Type B pancreatic cell (in vitro differentiated cells): ENCODE measurements at regions not wholly inside any gene's neighbourhood (a gene's known extent, or its start where the extent isn't known, plus 50 kb on each side); places are given as distances from the start of the nearest gene placed in this dataset.

Source experiments
- DNase-seq: peaks from one replicate; pipeline ENCODE4 v3.0.0; 2021; ENCODE audit warnings: mixed read lengths; ENCODE audit not compliant: unreplicated experiment; ENCODE audit errors: extremely low spot score
- H3K27ac Mint-ChIP-seq: 2 replicates; pipeline ENCODE4 v1.8.0; 2021; ENCODE audit warnings: mild to moderate bottlenecking, mixed read lengths
- H3K27me3 Mint-ChIP-seq: 2 replicates; pipeline ENCODE4 v1.8.0; 2021; ENCODE audit warnings: mixed read lengths
- H3K36me3 Mint-ChIP-seq: 2 replicates; pipeline ENCODE4 v1.8.0; 2021; ENCODE audit warnings: mixed read lengths
- H3K4me1 Mint-ChIP-seq: one replicate; pipeline ENCODE4 v1.8.0; 2021; ENCODE audit warnings: mixed read lengths; ENCODE audit not compliant: unreplicated experiment
- H3K4me3 Mint-ChIP-seq: 2 replicates; pipeline ENCODE4 v1.8.0; 2021; ENCODE audit warnings: mild to moderate bottlenecking, mixed read lengths
- H3K9me3 Mint-ChIP-seq: 2 replicates; pipeline ENCODE4 v1.8.0; 2021; ENCODE audit warnings: mixed read lengths
- TF ChIP-seq, protein P1 (sequence below): fragments of 200-600 bp; sonication (generic); conservative IDR thresholded peaks from 2 replicates; pipeline ENCODE4 v1.5.0; 2021; ENCODE audit warnings: antibody characterized with exemption, mild to moderate bottlenecking

DNA sequence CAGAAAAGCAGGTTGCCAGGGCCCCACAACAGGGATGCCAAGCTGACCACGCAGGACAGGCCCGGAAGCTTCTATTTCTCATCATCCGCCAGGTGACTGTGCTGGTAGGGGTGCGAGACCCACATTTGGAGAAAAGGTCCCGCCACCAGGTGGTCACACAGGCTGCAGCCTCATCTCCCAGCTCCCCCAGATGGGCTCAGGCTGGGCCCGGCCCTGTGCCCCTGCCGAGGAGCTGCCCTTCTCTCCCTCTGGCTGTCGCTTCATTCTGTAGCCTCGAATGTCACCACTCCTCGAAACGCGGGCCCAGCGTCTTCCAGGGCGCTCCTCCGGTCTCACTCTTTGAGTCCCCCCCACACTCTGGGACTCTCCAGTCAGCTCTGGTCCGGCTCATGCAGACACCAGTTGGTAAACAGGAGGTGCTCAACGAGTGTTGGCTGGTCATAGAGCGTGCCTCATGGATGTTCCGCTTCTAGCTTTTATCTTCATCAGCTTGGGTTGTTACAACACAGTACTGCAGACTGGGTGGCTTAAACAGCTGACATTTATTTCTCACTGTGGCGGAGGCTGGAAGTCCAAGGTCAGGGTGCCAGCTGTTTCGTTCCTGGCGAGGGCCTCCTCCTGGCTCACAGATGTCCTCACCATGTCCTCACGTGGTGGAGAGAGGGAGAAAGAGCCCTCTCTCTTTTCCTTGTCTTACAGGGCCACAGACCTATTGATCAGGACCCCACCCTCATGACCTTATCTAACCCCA is 87.1 kb downstream of the TEX29 start:
- Mint-ChIP-seq H3K4me3 (no peak overlapping the region), H3K27me3 (peaks cover 30% of the 10 kb centered on the region), H3K9me3 (no peaks in the 10 kb centered on the region), H3K36me3 (no peaks in the 10 kb centered on the region), H3K27ac (no peak overlapping the region), H3K4me1 (peaks cover 9% of the 10 kb centered on the region)
- TF ChIP-seq, protein P1, sequence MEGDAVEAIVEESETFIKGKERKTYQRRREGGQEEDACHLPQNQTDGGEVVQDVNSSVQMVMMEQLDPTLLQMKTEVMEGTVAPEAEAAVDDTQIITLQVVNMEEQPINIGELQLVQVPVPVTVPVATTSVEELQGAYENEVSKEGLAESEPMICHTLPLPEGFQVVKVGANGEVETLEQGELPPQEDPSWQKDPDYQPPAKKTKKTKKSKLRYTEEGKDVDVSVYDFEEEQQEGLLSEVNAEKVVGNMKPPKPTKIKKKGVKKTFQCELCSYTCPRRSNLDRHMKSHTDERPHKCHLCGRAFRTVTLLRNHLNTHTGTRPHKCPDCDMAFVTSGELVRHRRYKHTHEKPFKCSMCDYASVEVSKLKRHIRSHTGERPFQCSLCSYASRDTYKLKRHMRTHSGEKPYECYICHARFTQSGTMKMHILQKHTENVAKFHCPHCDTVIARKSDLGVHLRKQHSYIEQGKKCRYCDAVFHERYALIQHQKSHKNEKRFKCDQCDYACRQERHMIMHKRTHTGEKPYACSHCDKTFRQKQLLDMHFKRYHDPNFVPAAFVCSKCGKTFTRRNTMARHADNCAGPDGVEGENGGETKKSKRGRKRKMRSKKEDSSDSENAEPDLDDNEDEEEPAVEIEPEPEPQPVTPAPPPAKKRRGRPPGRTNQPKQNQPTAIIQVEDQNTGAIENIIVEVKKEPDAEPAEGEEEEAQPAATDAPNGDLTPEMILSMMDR = no peak
- DNase-seq = no peak

DNA sequence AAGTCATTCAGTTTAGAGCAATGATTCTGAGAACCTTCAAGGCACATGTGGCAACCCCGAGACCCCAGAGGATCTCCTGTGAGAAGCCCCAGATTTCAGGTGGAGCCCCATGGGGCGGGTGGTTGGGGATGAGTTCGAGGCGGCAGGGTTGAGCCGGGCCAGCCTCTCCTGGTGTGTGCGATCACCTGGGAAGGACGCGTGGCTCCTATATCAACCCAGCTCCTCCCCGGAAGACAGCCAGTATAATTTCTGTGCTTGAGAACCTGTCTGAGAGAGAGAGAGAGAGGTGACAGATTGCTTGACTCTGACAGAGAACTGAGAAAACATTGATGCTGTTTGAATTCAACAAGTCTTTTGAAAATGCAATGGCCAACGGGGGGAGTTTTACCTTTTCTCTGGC is 89.0 kb downstream of the TEX29 start:
- H3K4me3 Mint-ChIP-seq = no peak overlapping the region
- peaks cover 43% of the 10 kb centered on the region for H3K27me3 Mint-ChIP-seq
- no peaks in the 10 kb centered on the region for H3K36me3 Mint-ChIP-seq
- peaks cover 17% of the 10 kb centered on the region for H3K4me1 Mint-ChIP-seq
- DNase-seq = no peak
- no peaks in the 10 kb centered on the region for H3K9me3 Mint-ChIP-seq
- H3K27ac Mint-ChIP-seq = no peak overlapping the region
- TF ChIP-seq, protein P1 = no peak

DNA sequence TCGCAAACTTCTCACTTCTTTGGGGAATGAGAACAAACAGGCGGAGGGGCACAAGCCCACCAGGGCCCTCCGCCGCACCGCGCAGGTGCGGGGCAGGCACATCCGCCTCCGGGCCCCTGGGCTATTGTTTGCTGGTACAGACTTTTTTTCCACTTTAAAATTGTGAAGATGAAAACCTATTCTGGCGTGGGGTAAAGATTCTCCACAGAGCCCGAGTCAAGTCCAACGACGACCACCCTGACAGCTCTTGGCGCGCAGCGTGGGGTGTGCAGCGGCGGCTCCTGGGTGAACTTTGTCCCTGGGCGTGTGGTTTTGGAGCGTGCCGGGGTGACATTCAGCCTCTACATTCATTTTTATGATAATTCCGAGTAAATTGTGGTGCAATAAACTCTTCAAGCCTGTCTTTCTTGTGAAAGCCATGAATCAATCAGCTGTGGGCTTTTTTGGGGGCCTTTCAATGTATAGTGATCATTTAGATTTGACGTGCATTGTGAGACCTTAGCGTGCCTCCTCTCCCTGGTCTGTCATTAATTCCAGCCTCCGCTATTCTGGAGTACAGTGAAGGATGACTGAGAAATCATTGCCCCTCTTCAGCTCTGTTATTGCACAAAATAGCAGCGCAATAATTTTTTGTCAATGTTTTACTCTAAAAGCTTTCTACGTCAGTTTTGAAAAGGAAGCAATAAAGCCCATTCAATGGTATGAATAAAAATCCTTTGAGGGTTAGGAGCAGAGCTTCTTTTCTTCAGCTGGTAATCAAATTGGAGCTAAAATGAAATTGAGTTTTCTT is 90.0 kb downstream of the TEX29 start:
- no peak for DNase-seq
- H3K27ac Mint-ChIP-seq = no peak overlapping the region
- H3K36me3 Mint-ChIP-seq = no peaks in the 10 kb centered on the region
- H3K4me1 Mint-ChIP-seq = peaks cover 17% of the 10 kb centered on the region
- no peak overlapping the region for H3K4me3 Mint-ChIP-seq
- no peaks in the 10 kb centered on the region for H3K9me3 Mint-ChIP-seq
- TF ChIP-seq, protein P1 = no peak
- H3K27me3 Mint-ChIP-seq = peaks cover 51% of the 10 kb centered on the region

DNA sequence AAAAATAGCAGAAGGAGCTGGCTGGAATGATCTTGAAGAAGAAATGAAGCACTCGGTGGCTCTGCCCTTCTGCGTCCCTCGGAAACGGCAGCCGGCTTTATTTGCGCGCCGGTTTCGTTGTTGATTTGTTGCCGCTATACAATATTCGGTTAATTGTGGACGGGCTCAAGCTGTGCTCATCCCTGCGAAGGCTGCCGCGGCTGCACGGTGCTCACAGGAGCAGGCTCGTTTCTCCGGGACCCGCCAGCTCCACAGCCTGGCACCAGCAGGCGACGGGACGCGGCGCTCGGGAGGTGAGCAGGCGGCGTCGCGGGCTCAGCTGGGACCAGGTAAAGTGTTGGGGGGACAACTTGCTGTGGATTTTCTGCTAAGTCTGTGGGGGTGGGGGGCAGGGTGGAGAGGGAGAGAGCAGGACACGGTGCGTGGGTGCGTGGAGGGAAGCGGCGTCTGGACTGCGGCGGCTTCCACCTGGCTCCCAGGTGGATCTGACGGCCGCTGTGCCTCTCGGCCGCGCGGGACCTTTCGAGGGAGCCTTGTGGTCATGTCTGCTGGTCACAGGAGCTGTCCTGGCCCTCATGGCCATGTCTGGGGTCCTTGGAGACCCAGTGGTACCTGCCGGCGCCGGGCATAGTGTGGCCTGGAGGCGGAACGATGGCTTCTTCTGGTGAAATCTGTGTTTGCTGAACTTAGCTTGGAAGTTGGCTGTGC is 90.9 kb downstream of the TEX29 start:
- Mint-ChIP-seq H3K36me3 (no peaks in the 10 kb centered on the region), H3K4me3 (no peak overlapping the region), H3K27me3 (peaks cover 50% of the 10 kb centered on the region), H3K27ac (no peak overlapping the region), H3K4me1 (peaks cover 17% of the 10 kb centered on the region), H3K9me3 (no peaks in the 10 kb centered on the region)
- no peak for DNase-seq
- TF ChIP-seq, protein P1 = no peak

DNA sequence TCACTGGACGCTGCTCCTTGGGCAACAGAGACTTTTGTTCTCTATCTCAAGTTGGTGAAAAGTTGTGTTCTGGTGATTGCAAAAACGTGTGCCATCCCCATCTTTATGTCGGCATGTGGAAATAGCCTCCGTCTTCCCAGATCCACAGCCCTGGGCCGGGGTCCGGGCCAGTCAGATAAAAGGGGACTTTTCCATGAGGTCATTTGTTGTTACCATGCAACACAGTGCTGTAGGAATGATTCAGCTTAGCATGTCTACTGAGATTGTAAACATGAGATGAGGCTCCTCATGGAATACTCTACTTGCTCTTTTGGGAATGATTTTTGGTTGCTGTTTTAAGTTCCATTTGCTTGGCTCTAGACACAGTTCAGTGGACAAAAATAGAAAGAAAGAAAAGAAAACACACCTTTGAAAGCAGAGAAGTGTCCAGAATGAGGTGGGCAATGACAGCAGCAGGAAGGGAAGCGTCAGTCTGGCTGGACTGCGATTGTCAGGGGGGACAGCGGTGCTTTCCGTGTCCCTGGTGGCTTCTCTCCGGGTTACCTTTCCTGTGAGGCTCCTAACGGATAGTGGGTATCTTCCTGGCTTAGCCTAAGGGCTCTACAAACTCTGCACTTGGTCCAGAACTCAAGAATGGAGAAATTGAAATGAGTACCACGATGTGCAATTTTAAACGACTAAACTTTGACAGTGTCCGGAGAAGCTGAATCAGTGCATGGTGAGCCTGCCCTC is 91.6 kb downstream of the TEX29 start:
- Mint-ChIP-seq H3K9me3 (no peaks in the 10 kb centered on the region), H3K27ac (no peak overlapping the region), H3K36me3 (no peaks in the 10 kb centered on the region), H3K4me1 (peaks cover 17% of the 10 kb centered on the region), H3K4me3 (no peak overlapping the region), H3K27me3 (peaks cover 46% of the 10 kb centered on the region)
- TF ChIP-seq, protein P1 = no peak
- no peak for DNase-seq
